H1 (cell line): ENCODE measurements at regions not wholly inside any gene's neighbourhood (a gene's known extent, or its start where the extent isn't known, plus 50 kb on each side); places are given as distances from the start of the nearest gene placed in this dataset.

Experiments
- CTCF ChIA-PET: fragments of 300-600 bp; sonication (Branson Sonifier 250); formaldehyde crosslinking; loops from one replicate; lab custom pipeline; 2021; ENCODE audit not compliant: partially characterized antibody; lab: Charles Lee
- POLR2A ChIA-PET: fragments of 300-600 bp; sonication (Branson Sonifier 250); formaldehyde crosslinking; loops from one replicate; lab custom pipeline; 2021; ENCODE audit warnings: inconsistent platforms; ENCODE audit not compliant: partially characterized antibody; lab: Charles Lee
- DNase-seq, 2 experiments: peaks; one replicate each; pipeline versions ENCODE4 v3.0.0 to v3.0.0-alpha.2; 2010 to 2022; ENCODE audit warnings: low spot score in 2 of 2, low read depth in 1 of 2, mixed read lengths in 1 of 2
- FAIRE-seq: peaks from 2 replicates; lab custom pipeline; 2011; peaks lifted over from hg19 to GRCh38; lab: Jason Lieb, UNC
- H2AFZ ChIP-seq: 2 replicates; pipeline ENCODE4 v1.8.1; 2012; ENCODE audit warnings: low read length, inconsistent platforms
- H2AK5ac ChIP-seq: 2 replicates; pipeline ENCODE4 v1.6.1; 2013; ENCODE audit warnings: low read depth, low read length
- H2BK120ac ChIP-seq: replicated peaks from 2 replicates; pipeline ENCODE3; 2013; ENCODE audit warnings: low read depth, low read length, inconsistent platforms
- H2BK12ac ChIP-seq: 2 replicates; pipeline ENCODE4 v1.6.1; 2013; ENCODE audit warnings: low read depth, low read length
- H2BK15ac ChIP-seq: 2 replicates; pipeline ENCODE4 v1.6.1; 2013; ENCODE audit warnings: low read length
- H2BK20ac ChIP-seq: 2 replicates; pipeline ENCODE4 v1.6.1; 2013; ENCODE audit warnings: low read length
- H2BK5ac ChIP-seq: 2 replicates; pipeline ENCODE4 v1.6.1; 2013; ENCODE audit warnings: low read depth, low read length
- H3K14ac ChIP-seq: 2 replicates; pipeline ENCODE4 v1.6.1; 2013; ENCODE audit warnings: inconsistent platforms; ENCODE audit not compliant: insufficient read length
- H3K18ac ChIP-seq: 2 replicates; pipeline ENCODE4 v1.6.1; 2013; ENCODE audit warnings: low read length; ENCODE audit errors: extremely low read depth
- H3K23ac ChIP-seq: 2 replicates; pipeline ENCODE4 v1.6.1; 2013; ENCODE audit warnings: inconsistent platforms; ENCODE audit not compliant: insufficient read length
- H3K23me2 ChIP-seq: 2 replicates; pipeline ENCODE4 v1.6.1; 2013; ENCODE audit warnings: low read depth, low read length
- H3K27ac ChIP-seq: 2 replicates; pipeline ENCODE4 v1.6.1; 2011; ENCODE audit warnings: low read depth, low read length, inconsistent platforms
- H3K27me3 ChIP-seq, 4 experiments: replicated peaks in 1 of 4; 1 replicate in 1 of 4; 2 replicates in 3 of 4; pipeline versions ENCODE4 v1.6.1 to v1.8.1; 2011 to 2013; ENCODE audit warnings: low read length in 3 of 4, mild to moderate bottlenecking in 3 of 4, inconsistent platforms in 2 of 4, mixed read lengths in 2 of 4, moderate library complexity in 1 of 4; ENCODE audit not compliant: control insufficient read depth in 3 of 4, insufficient read depth in 3 of 4; ENCODE audit errors: extremely low read depth in 1 of 4
- H3K36me3 ChIP-seq, 4 experiments: 2 replicates each; pipeline versions ENCODE4 v1.6.1 to v1.8.1; 2011 to 2013; ENCODE audit warnings: mild to moderate bottlenecking in 4 of 4, low read length in 3 of 4, moderate library complexity in 2 of 4, control low read depth in 1 of 4, inconsistent platforms in 1 of 4; ENCODE audit not compliant: insufficient read depth in 4 of 4, control insufficient read depth in 2 of 4
- H3K4ac ChIP-seq: replicated peaks from 2 replicates; pipeline ENCODE3; 2013; ENCODE audit warnings: low read length, low read depth, mixed read lengths, inconsistent platforms; ENCODE audit not compliant: insufficient read length
- H3K4me1 ChIP-seq, 4 experiments: replicated peaks in 1 of 4; 1 replicate in 1 of 4; 2 replicates in 3 of 4; pipeline versions ENCODE4 v1.6.1 to v1.8.1; 2011 to 2013; ENCODE audit warnings: low read length in 3 of 4, inconsistent platforms in 2 of 4, mixed read lengths in 1 of 4; ENCODE audit not compliant: insufficient read depth in 4 of 4, control insufficient read depth in 3 of 4
- H3K4me2 ChIP-seq, 2 experiments: 2 replicates each; pipeline versions ENCODE4 v1.6.1 to v1.8.1; 2011 to 2013; ENCODE audit warnings: low read depth in 2 of 2, low read length in 2 of 2, control low read depth in 1 of 2, inconsistent platforms in 1 of 2, mild to moderate bottlenecking in 1 of 2; ENCODE audit not compliant: insufficient read depth in 1 of 2
- H3K4me3 ChIP-seq, 4 experiments: fragments of 200-600, 300-600 bp in 1 of 4; sonication (generic), shearing (Covaris generic), sonication (Bioruptor Twin) in 1 of 4; 2 replicates each; pipeline versions ENCODE4 v1.5.1 to v1.8.1; 2011 to 2016; ENCODE audit warnings: low read length in 4 of 4, low read depth in 3 of 4, control low read depth in 2 of 4, inconsistent platforms in 2 of 4, mild to moderate bottlenecking in 2 of 4, mixed read lengths in 1 of 4, moderate library complexity in 1 of 4; ENCODE audit not compliant: insufficient read depth in 2 of 4; ENCODE audit errors: extremely low read depth in 1 of 4
- H3K56ac ChIP-seq: replicated peaks from 2 replicates; pipeline ENCODE3; 2013; ENCODE audit warnings: low read depth, mild to moderate bottlenecking, mixed read lengths, low read length, inconsistent platforms; ENCODE audit not compliant: insufficient read length
- H3K79me1 ChIP-seq: 2 replicates; pipeline ENCODE4 v1.6.1; 2013; ENCODE audit warnings: low read depth, low read length, control low read depth
- H3K79me2 ChIP-seq, 2 experiments: 2 replicates each; pipeline versions ENCODE4 v1.6.1 to v1.8.1; 2012 to 2013; ENCODE audit warnings: low read length in 2 of 2, mild to moderate bottlenecking in 2 of 2, inconsistent platforms in 1 of 2; ENCODE audit not compliant: insufficient read depth in 2 of 2, control insufficient read depth in 1 of 2
- H3K9ac ChIP-seq, 4 experiments: replicated peaks in 1 of 4; 1 replicate in 1 of 4; 2 replicates in 3 of 4; pipeline versions ENCODE4 v1.6.1 to v1.8.1; 2011 to 2013; ENCODE audit warnings: low read depth in 3 of 4, low read length in 3 of 4, control low read depth in 2 of 4, mild to moderate bottlenecking in 2 of 4, moderate library complexity in 2 of 4, inconsistent platforms in 1 of 4; ENCODE audit errors: extremely low read depth in 1 of 4
- H3K9me3 ChIP-seq, 2 experiments: 2 replicates each; pipeline versions ENCODE4 v1.6.1 to v1.8.1; 2012 to 2013; ENCODE audit warnings: mild to moderate bottlenecking in 2 of 2, moderate library complexity in 2 of 2, control low read depth in 1 of 2, inconsistent platforms in 1 of 2, low read depth in 1 of 2, low read length in 1 of 2, mixed read lengths in 1 of 2; ENCODE audit not compliant: insufficient read depth in 2 of 2
- H4K20me1 ChIP-seq, 2 experiments: replicated peaks in 1 of 2; 2 replicates each; pipeline versions ENCODE3 to v1.8.1; 2011 to 2013; ENCODE audit warnings: inconsistent platforms in 2 of 2, low read length in 2 of 2, mild to moderate bottlenecking in 1 of 2; ENCODE audit not compliant: insufficient read depth in 2 of 2, control insufficient read depth in 1 of 2
- H4K5ac ChIP-seq: 2 replicates; pipeline ENCODE4 v1.6.1; 2013; ENCODE audit warnings: low read length, low read depth, mixed read lengths, inconsistent platforms; ENCODE audit not compliant: insufficient read length
- H4K8ac ChIP-seq: 2 replicates; pipeline ENCODE4 v1.8.0; 2013; ENCODE audit warnings: mild to moderate bottlenecking, moderate library complexity, low read length, inconsistent platforms; ENCODE audit not compliant: insufficient read depth; ENCODE audit errors: extremely low read depth
- H4K91ac ChIP-seq: replicated peaks from 2 replicates; pipeline ENCODE3; 2013; ENCODE audit warnings: low read length, mixed read lengths, inconsistent platforms; ENCODE audit not compliant: insufficient read length
- FOSL1 ChIP-seq: IDR thresholded peaks from 2 replicates; pipeline ENCODE4 v1.6.1; 2011; ENCODE audit warnings: mild to moderate bottlenecking, low read depth, low read length, moderate library complexity; ENCODE audit not compliant: insufficient read depth
- SIRT6 ChIP-seq: IDR thresholded peaks from one replicate; pipeline ENCODE4 v1.7.1; 2012; ENCODE audit warnings: low read length, inconsistent platforms
- TCF12 ChIP-seq: IDR thresholded peaks from 2 replicates; pipeline ENCODE4 v1.6.1; 2011; ENCODE audit warnings: low read depth, mild to moderate bottlenecking, low read length
- WGBS, 2 experiments: shearing (Covaris generic) in 1 of 2; methylation state at CpG; one replicate each; pipeline versions ENCODE4 v1.1.6 to v1.1.7; 2013 to 2015; ENCODE audit warnings: low lambda C conversion rate in 2 of 2, mixed read lengths in 2 of 2, inconsistent platforms in 1 of 2, low coverage in 1 of 2, missing lambda C conversion rate in 1 of 2; ENCODE audit not compliant: insufficient replicate concordance in 2 of 2, insufficient coverage in 1 of 2, insufficient read length in 1 of 2; ENCODE audit errors: extremely low coverage in 1 of 2, missing lambda C conversion rate in 1 of 2; 5-methylcytosine and 5-hydroxymethylcytosine counted together
- TF ChIP-seq, protein P1 (sequence below): IDR thresholded peaks from 2 replicates; pipeline ENCODE4 v1.6.1; 2012; ENCODE audit warnings: inconsistent platforms

DNA sequence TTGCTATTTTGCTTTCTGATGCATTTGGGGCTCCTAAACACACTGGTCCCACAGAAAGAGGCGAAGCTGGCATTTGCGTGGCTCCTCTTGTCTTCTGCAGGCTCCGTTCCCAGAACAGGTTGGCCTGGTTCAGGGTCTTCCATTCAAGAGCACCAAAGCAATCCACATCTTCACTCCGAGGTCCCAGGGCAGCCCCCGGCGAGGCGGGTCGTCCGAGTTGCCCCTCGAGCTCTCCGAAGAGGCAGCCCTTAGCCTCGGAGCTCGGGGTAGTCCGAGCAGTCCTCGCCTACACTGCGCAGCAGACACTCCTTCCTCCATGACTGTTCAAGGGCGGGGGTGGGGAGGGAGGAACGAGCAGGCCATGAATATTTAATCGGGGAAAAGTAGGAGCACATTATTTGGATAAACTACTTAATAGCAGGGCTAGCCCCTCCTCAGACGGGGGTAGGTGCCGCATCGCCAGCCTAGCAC is 321.3 kb downstream of the BLID start:
- ChIA-PET POLR2A (no interaction called here), CTCF (interaction anchor here (0.7 to 0.8 kb wide), 2 partner anchors 89 to 302 kb away, joined by 3 read pairs; no protein-coding TSS in a partner anchor)
- no peaks in the 10 kb centered on the region for H4K20me1 ChIP-seq
- no peaks in the 10 kb centered on the region for H3K79me2 ChIP-seq
- H3K23ac ChIP-seq = no peak overlapping the region
- H3K56ac ChIP-seq = no peak overlapping the region
- H4K91ac ChIP-seq = no peak overlapping the region
- no peak overlapping the region for H2AK5ac ChIP-seq
- no peak overlapping the region for H3K14ac ChIP-seq
- TF ChIP-seq SIRT6 (no peak), TCF12 (no peak), FOSL1 (no peak)
- TF ChIP-seq, protein P1, sequence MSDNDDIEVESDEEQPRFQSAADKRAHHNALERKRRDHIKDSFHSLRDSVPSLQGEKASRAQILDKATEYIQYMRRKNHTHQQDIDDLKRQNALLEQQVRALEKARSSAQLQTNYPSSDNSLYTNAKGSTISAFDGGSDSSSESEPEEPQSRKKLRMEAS = no peak
- peak overlapping the region; percentile 73; the same call in 1 of the 2 replicates for H2AFZ ChIP-seq
- no peak overlapping the region; the same call in 1 of the 2 replicates for H2BK20ac ChIP-seq
- H2BK120ac ChIP-seq = no peak overlapping the region
- no peak overlapping the region for H3K9ac ChIP-seq
- DNase-seq = no peak
- H3K4ac ChIP-seq = no peak overlapping the region
- H2BK12ac ChIP-seq = no peak overlapping the region; the same call in 1 of the 2 replicates
- H3K23me2 ChIP-seq = no peaks in the 10 kb centered on the region
- 0 out of 2 replicates have a peak overlapping the region, but pooled peaks have one; percentile 22 for H4K8ac ChIP-seq
- no peaks in the 10 kb centered on the region; a peak in 1 of 7 replicates for H3K27me3 ChIP-seq
- 0 out of 2 replicates have a peak overlapping the region, but pooled peaks have one; percentile 68 for H3K18ac ChIP-seq
- H4K5ac ChIP-seq = no peak overlapping the region
- no peak for FAIRE-seq
- peaks cover 6 to 12% of the 10 kb centered on the region in 2 experiments; a peak in 3 of 4 replicates for H3K9me3 ChIP-seq
- H3K36me3 ChIP-seq = peaks cover 0 to 4% (median 0%) of the 10 kb centered on the region in 4 experiments; a peak in 3 of 8 replicates
- peaks cover 0 to 3% (median 2%) of the 10 kb centered on the region in 4 experiments; a peak in 2 of 7 replicates for H3K4me1 ChIP-seq
- H3K27ac ChIP-seq = no peak overlapping the region
- H2BK5ac ChIP-seq = no peak overlapping the region
- WGBS, 2 experiments = 96% methylated on average over 18 of the region's 22 CpGs; no CpG with 5 or more reads in 1 of the 2 experiments
- peak overlapping the region; percentile 24; the same call in 1 of the 2 replicates for H2BK15ac ChIP-seq
- H3K4me2 ChIP-seq = no peak overlapping the region
- H3K4me3 ChIP-seq = no peak overlapping the region
- no peaks in the 10 kb centered on the region for H3K79me1 ChIP-seq
